ES-I3 (cell line): ENCODE measurements at regions not wholly inside any gene's neighbourhood (a gene's known extent, or its start where the extent isn't known, plus 50 kb on each side); places are given as distances from the start of the nearest gene placed in this dataset.
A peak's percentile ranks its signal among the peaks of the same experiment; 100 is the strongest.
"Not testable (repeated sequence)": the region's sequence is repeated elsewhere in the genome, so short reads cannot be mapped to it uniquely, and the experiment has no call there.

Experiments
- H3K36me3 ChIP-seq: 2 replicates; pipeline ENCODE4 v1.6.1; 2013; ENCODE audit warnings: mild to moderate bottlenecking, low read length, control low read depth, moderate library complexity; ENCODE audit not compliant: insufficient read depth
- H3K4me1 ChIP-seq: 2 replicates; pipeline ENCODE4 v1.6.1; 2013; ENCODE audit warnings: mild to moderate bottlenecking, control low read depth, low read length; ENCODE audit not compliant: insufficient read depth
- H3K9ac ChIP-seq: 2 replicates; pipeline ENCODE4 v1.6.1; 2013; ENCODE audit warnings: low read depth, mild to moderate bottlenecking, low read length, moderate library complexity
- H3K9me3 ChIP-seq: 2 replicates; pipeline ENCODE4 v1.6.1; 2013; ENCODE audit warnings: mild to moderate bottlenecking, low read length, moderate library complexity; ENCODE audit not compliant: control insufficient read depth, insufficient read depth

- H3K9me3 ChIP-seq, result not testable (repeated sequence)
Measured at GRCh38 chr17:27007734-27008531, 286.0 kb upstream of the WSB1 start.

GRCh38 chr17:27009087-27009486 is 284.8 kb upstream of the WSB1 start:
- Histone ChIP-seq H3K4me1 (no peaks in the 10 kb centered on the region), H3K36me3 (no peaks in the 10 kb centered on the region), H3K9ac (no peak overlapping the region), H3K9me3 (no peaks in the 10 kb centered on the region)

More at GRCh38 chr17:27007734-27008531, 286.0 kb upstream of the WSB1 start:
- not testable (repeated sequence) for H3K36me3 ChIP-seq, H3K9ac ChIP-seq, H3K4me1 ChIP-seq

GRCh38 chr17:27010138-27010537 is 283.8 kb upstream of the WSB1 start:
- not testable (repeated sequence) for H3K36me3 ChIP-seq, H3K4me1 ChIP-seq, H3K9ac ChIP-seq, H3K9me3 ChIP-seq

- not testable (repeated sequence) for H3K9me3 ChIP-seq, H3K36me3 ChIP-seq, H3K4me1 ChIP-seq, H3K9ac ChIP-seq
Measured at GRCh38 chr17:27030552-27030951, 263.4 kb upstream of the WSB1 start.

GRCh38 chr17:27038676-27039075 is 255.2 kb upstream of the WSB1 start:
- Histone ChIP-seq H3K9ac (no peak overlapping the region), H3K9me3 (no peaks in the 10 kb centered on the region)

GRCh38 chr17:27045039-27045438 is 248.9 kb upstream of the WSB1 start:
- H3K4me1 ChIP-seq, H3K36me3 ChIP-seq, H3K9me3 ChIP-seq: not testable (repeated sequence)
- H3K9ac ChIP-seq, result peak overlapping the region; percentile 33; the same call in 1 of the 2 replicates

More at GRCh38 chr17:27038676-27039075, 255.2 kb upstream of the WSB1 start:
- no peaks in the 10 kb centered on the region for H3K4me1 ChIP-seq
- H3K36me3 ChIP-seq, result no peaks in the 10 kb centered on the region

- H3K36me3 ChIP-seq, result no peaks in the 10 kb centered on the region
- no peaks in the 10 kb centered on the region; the same call in 1 of the 2 replicates for H3K9me3 ChIP-seq
Measured at GRCh38 chr17:27049104-27049784, 244.7 kb upstream of the WSB1 start.

GRCh38 chr17:27065588-27065987 is 228.3 kb upstream of the WSB1 start:
- H3K9me3 ChIP-seq, result no peaks in the 10 kb centered on the region
- H3K36me3 ChIP-seq, result no peaks in the 10 kb centered on the region
- no peaks in the 10 kb centered on the region for H3K4me1 ChIP-seq
- no peak overlapping the region for H3K9ac ChIP-seq

More at GRCh38 chr17:27049104-27049784, 244.7 kb upstream of the WSB1 start:
- H3K9ac ChIP-seq, result no peak overlapping the region
- H3K4me1 ChIP-seq, result no peaks in the 10 kb centered on the region

GRCh38 chr17:27066315-27066714 is 227.6 kb upstream of the WSB1 start:
- H3K4me1 ChIP-seq, result no peaks in the 10 kb centered on the region
- H3K9me3 ChIP-seq, result no peaks in the 10 kb centered on the region
- H3K9ac ChIP-seq, result no peak overlapping the region
- no peaks in the 10 kb centered on the region for H3K36me3 ChIP-seq

- Histone ChIP-seq H3K4me1 (no peaks in the 10 kb centered on the region), H3K9ac (no peak overlapping the region), H3K36me3 (no peaks in the 10 kb centered on the region), H3K9me3 (no peaks in the 10 kb centered on the region)
Measured at GRCh38 chr17:27069842-27070508, 223.9 kb upstream of the WSB1 start.

- Histone ChIP-seq H3K36me3 (no peaks in the 10 kb centered on the region), H3K9me3 (no peaks in the 10 kb centered on the region), H3K9ac (no peak overlapping the region), H3K4me1 (no peaks in the 10 kb centered on the region)
Measured at GRCh38 chr17:27070836-27071235, 223.1 kb upstream of the WSB1 start.

GRCh38 chr17:27072885-27073284 is 221.0 kb upstream of the WSB1 start:
- no peak overlapping the region for H3K9ac ChIP-seq
- H3K36me3 ChIP-seq, result no peaks in the 10 kb centered on the region
- H3K9me3 ChIP-seq, result no peaks in the 10 kb centered on the region
- H3K4me1 ChIP-seq, result no peaks in the 10 kb centered on the region

GRCh38 chr17:27076814-27077213 is 217.1 kb upstream of the WSB1 start:
- H3K4me1 ChIP-seq, result no peaks in the 10 kb centered on the region
- no peak overlapping the region for H3K9ac ChIP-seq
- H3K36me3 ChIP-seq, result no peaks in the 10 kb centered on the region
- no peaks in the 10 kb centered on the region for H3K9me3 ChIP-seq

- no peaks in the 10 kb centered on the region for H3K36me3 ChIP-seq
- no peaks in the 10 kb centered on the region for H3K9me3 ChIP-seq
- H3K9ac ChIP-seq, result no peak overlapping the region
- H3K4me1 ChIP-seq, result no peaks in the 10 kb centered on the region
Measured at GRCh38 chr17:27078296-27078695, 215.6 kb upstream of the WSB1 start.

- Histone ChIP-seq H3K9ac (no peak overlapping the region), H3K4me1 (no peaks in the 10 kb centered on the region), H3K36me3 (no peaks in the 10 kb centered on the region), H3K9me3 (no peaks in the 10 kb centered on the region)
Measured at GRCh38 chr17:27079660-27080059, 214.3 kb upstream of the WSB1 start.
